ENCODE measurements at regions not wholly inside any gene's neighbourhood (a gene's known extent, or its start where the extent isn't known, plus 50 kb on each side); places are given as distances from the start of the nearest gene placed in this dataset.

GRCh38 chr6:71040841-71041240 is 84.0 kb upstream of the B3GAT2 start:
- in situ Hi-C loops (cut with MboI; ENCODE audit: low sequenced_read_pairs in 4 of 4) (no loop called here), intact Hi-C loops (cut with DNase I; ENCODE audit: low total_unique reads) (no loop called here)
- Histone ChIP-seq H3K4me1 (no peaks in the 10 kb centered on the region), H3K36me3 (no peaks in the 10 kb centered on the region), H3K4me3 (no peak overlapping the region), H3K27me3 (no peaks in the 10 kb centered on the region), H3K27ac (no peak overlapping the region), H3K9me3 (no peaks in the 10 kb centered on the region)
- DNase-seq (no peak), ATAC-seq (no peak)
- TF ChIP-seq POLR2A (IDR thresholded peaks at IDR 0.05), result no peak
- TF ChIP-seq, protein P1, sequence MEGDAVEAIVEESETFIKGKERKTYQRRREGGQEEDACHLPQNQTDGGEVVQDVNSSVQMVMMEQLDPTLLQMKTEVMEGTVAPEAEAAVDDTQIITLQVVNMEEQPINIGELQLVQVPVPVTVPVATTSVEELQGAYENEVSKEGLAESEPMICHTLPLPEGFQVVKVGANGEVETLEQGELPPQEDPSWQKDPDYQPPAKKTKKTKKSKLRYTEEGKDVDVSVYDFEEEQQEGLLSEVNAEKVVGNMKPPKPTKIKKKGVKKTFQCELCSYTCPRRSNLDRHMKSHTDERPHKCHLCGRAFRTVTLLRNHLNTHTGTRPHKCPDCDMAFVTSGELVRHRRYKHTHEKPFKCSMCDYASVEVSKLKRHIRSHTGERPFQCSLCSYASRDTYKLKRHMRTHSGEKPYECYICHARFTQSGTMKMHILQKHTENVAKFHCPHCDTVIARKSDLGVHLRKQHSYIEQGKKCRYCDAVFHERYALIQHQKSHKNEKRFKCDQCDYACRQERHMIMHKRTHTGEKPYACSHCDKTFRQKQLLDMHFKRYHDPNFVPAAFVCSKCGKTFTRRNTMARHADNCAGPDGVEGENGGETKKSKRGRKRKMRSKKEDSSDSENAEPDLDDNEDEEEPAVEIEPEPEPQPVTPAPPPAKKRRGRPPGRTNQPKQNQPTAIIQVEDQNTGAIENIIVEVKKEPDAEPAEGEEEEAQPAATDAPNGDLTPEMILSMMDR (IDR thresholded peaks at IDR 0.05 in 4 of 5, conservative IDR thresholded peaks at IDR 0.05 in 1 of 5), result no peak

- no peak for ATAC-seq
- no peak for DNase-seq
- Histone ChIP-seq H3K27ac (no peak overlapping the region), H3K27me3 (no peaks in the 10 kb centered on the region), H3K4me3 (no peak overlapping the region), H3K9me3 (no peaks in the 10 kb centered on the region), H3K4me1 (peaks cover 0 to 4% of the 10 kb centered on the region in 2 donors), H3K36me3 (no peaks in the 10 kb centered on the region)
- intact Hi-C loops (cut with DNase I; ENCODE audit: low total_unique reads), result no loop called here
- TF ChIP-seq, protein P1 (IDR thresholded peaks at IDR 0.05 in 4 of 5, conservative IDR thresholded peaks at IDR 0.05 in 1 of 5), result no peak
- no peak for TF ChIP-seq POLR2A (IDR thresholded peaks at IDR 0.05)
- in situ Hi-C loops (cut with MboI; ENCODE audit: low sequenced_read_pairs in 4 of 4), result no loop called here
Observed at GRCh38 chr6:71043902-71044301, 87.0 kb upstream of the B3GAT2 start.

DNA sequence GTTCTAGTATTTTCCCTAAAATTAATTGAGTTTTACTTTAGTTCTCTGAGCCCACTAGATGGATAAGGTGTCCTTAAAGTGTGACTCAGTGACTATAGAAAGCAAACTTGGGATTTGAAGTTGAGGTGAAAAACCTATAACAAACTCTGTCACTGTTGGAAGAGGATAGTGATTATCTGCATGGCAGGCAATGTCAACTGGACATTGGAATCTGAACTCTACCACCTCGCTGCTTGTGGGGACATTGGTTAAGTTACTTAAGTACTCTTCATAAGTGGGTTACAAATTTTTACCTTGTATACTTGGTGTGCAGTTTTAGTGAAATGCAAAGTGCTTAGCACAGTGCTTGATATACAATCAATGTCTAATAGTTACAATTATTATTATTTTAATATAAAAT is 87.9 kb upstream of the B3GAT2 start:
- H3K36me3 ChIP-seq, result no peaks in the 10 kb centered on the region
- TF ChIP-seq POLR2A (IDR thresholded peaks at IDR 0.05), result no peak
- TF ChIP-seq, protein P1 (IDR thresholded peaks at IDR 0.05 in 4 of 5, conservative IDR thresholded peaks at IDR 0.05 in 1 of 5), result no peak
- no peak overlapping the region for H3K4me3 ChIP-seq
- H3K27me3 ChIP-seq, result no peaks in the 10 kb centered on the region
- in situ Hi-C loops (cut with MboI; ENCODE audit: low sequenced_read_pairs in 4 of 4) (no loop called here), intact Hi-C loops (cut with DNase I; ENCODE audit: low total_unique reads) (no loop called here)
- ATAC-seq (no peak), DNase-seq (no peak)
- peaks cover 0 to 4% of the 10 kb centered on the region in 2 donors for H3K4me1 ChIP-seq
- no peaks in the 10 kb centered on the region for H3K9me3 ChIP-seq
- no peak overlapping the region for H3K27ac ChIP-seq

GRCh38 chr6:71045296-71045695 is 88.4 kb upstream of the B3GAT2 start:
- no peak overlapping the region for H3K27ac ChIP-seq
- DNase-seq (no peak), ATAC-seq (no peak)
- H3K9me3 ChIP-seq, result no peaks in the 10 kb centered on the region
- intact Hi-C loops (cut with DNase I; ENCODE audit: low total_unique reads) (no loop called here), in situ Hi-C loops (cut with MboI; ENCODE audit: low sequenced_read_pairs in 4 of 4) (no loop called here)
- TF ChIP-seq POLR2A (IDR thresholded peaks at IDR 0.05), result no peak
- TF ChIP-seq, protein P1 (IDR thresholded peaks at IDR 0.05 in 4 of 5, conservative IDR thresholded peaks at IDR 0.05 in 1 of 5), result no peak
- no peaks in the 10 kb centered on the region for H3K27me3 ChIP-seq
- no peaks in the 10 kb centered on the region for H3K36me3 ChIP-seq
- no peak overlapping the region for H3K4me3 ChIP-seq
- peaks cover 0 to 4% of the 10 kb centered on the region in 2 donors for H3K4me1 ChIP-seq

- H3K4me1 ChIP-seq, result peaks cover 0 to 4% of the 10 kb centered on the region in 2 donors
- no peak for TF ChIP-seq POLR2A (IDR thresholded peaks at IDR 0.05)
- TF ChIP-seq, protein P1 (IDR thresholded peaks at IDR 0.05 in 4 of 5, conservative IDR thresholded peaks at IDR 0.05 in 1 of 5), result no peak
- H3K4me3 ChIP-seq, result no peak overlapping the region
- ATAC-seq (no peak), DNase-seq (no peak)
- intact Hi-C loops (cut with DNase I; ENCODE audit: low total_unique reads), result no loop called here
- H3K27ac ChIP-seq, result no peak overlapping the region
- H3K9me3 ChIP-seq, result no peaks in the 10 kb centered on the region
- no peaks in the 10 kb centered on the region for H3K36me3 ChIP-seq
- H3K27me3 ChIP-seq, result no peaks in the 10 kb centered on the region
- in situ Hi-C loops (cut with MboI; ENCODE audit: low sequenced_read_pairs in 4 of 4), result no loop called here
Observed at GRCh38 chr6:71047417-71047816, 90.6 kb upstream of the B3GAT2 start.
